GM18868 (cell line): ENCODE measurements at regions not wholly inside any gene's neighbourhood (a gene's known extent, or its start where the extent isn't known, plus 50 kb on each side); places are given as distances from the start of the nearest gene placed in this dataset.
A peak's percentile ranks its signal among the peaks of the same experiment; 100 is the strongest.
"Not testable (repeated sequence)": the region's sequence is repeated elsewhere in the genome, so short reads cannot be mapped to it uniquely, and the experiment has no call there.

ENCODE experiments used
- ATAC-seq: cut with Tn5 transposase; IDR thresholded peaks from one replicate; pipeline ENCODE4 v1.9.1; 2021; ENCODE audit warnings: mild to moderate bottlenecking, moderate library complexity; ENCODE audit not compliant: unreplicated experiment

GRCh38 chr5:60020457-60020856 lies 126.9 kb upstream of the PDE4D start:
- ATAC-seq, result no peak

- ATAC-seq, result not testable (repeated sequence)
Observed at GRCh38 chr5:60018960-60019359, 125.4 kb upstream of the PDE4D start.

GRCh38 chr5:60018091-60018490 lies 124.6 kb upstream of the PDE4D start:
- no peak for ATAC-seq

GRCh38 chr5:60014331-60014730 lies 120.8 kb upstream of the PDE4D start:
- ATAC-seq, result no peak

- ATAC-seq, result no peak
Observed at GRCh38 chr5:60010853-60011252, 117.3 kb upstream of the PDE4D start.

GRCh38 chr5:60010328-60010727 lies 116.8 kb upstream of the PDE4D start:
- ATAC-seq, result peak; percentile 60

GRCh38 chr5:60007729-60008128 lies 114.2 kb upstream of the PDE4D start:
- no peak for ATAC-seq

GRCh38 chr5:59999056-59999455 lies 105.5 kb upstream of the PDE4D start:
- ATAC-seq, result no peak

- ATAC-seq, result no peak
Observed at GRCh38 chr5:59992206-59992605, 98.7 kb upstream of the PDE4D start.

- no peak for ATAC-seq
Observed at GRCh38 chr5:59988396-59988795, 94.9 kb upstream of the PDE4D start.

GRCh38 chr5:59976342-59976741 lies 82.8 kb upstream of the PDE4D start:
- no peak for ATAC-seq

- ATAC-seq, result no peak
Observed at GRCh38 chr5:59972043-59972442, 78.5 kb upstream of the PDE4D start.

GRCh38 chr5:59959330-59959729 lies 65.8 kb upstream of the PDE4D start:
- ATAC-seq, result no peak

- no peak for ATAC-seq
Observed at GRCh38 chr5:59956130-59956783, 62.7 kb upstream of the PDE4D start.

- ATAC-seq, result no peak
Observed at GRCh38 chr5:59955241-59955640, 61.7 kb upstream of the PDE4D start.

GRCh38 chr5:59943452-59944113 lies 50.1 kb upstream of the PDE4D start:
- ATAC-seq, result no peak
